Testis (tissue), 2 donors: ENCODE measurements at regions not wholly inside any gene's neighbourhood (a gene's known extent, or its start where the extent isn't known, plus 50 kb on each side); places are given as distances from the start of the nearest gene placed in this dataset.

ENCODE experiments used
- POLR2A ChIP-seq: fragments of 450-650 bp; IDR thresholded peaks from one replicate; pipeline ENCODE4 v1.6.1; 2017; ENCODE audit warnings: antibody characterized with exemption, mild to moderate bottlenecking, moderate library complexity
- TF ChIP-seq, protein P1 (sequence below), 3 experiments: fragments of 450-650 bp in 2 of 3; fragments of 200-600 bp in 1 of 3; sonication (generic) in 1 of 3; IDR thresholded peaks; one replicate each; pipeline ENCODE4 v1.5.1; 2016 to 2019; ENCODE audit warnings: antibody characterized with exemption in 3 of 3, mild to moderate bottlenecking in 2 of 3, moderate library complexity in 1 of 3

DNA sequence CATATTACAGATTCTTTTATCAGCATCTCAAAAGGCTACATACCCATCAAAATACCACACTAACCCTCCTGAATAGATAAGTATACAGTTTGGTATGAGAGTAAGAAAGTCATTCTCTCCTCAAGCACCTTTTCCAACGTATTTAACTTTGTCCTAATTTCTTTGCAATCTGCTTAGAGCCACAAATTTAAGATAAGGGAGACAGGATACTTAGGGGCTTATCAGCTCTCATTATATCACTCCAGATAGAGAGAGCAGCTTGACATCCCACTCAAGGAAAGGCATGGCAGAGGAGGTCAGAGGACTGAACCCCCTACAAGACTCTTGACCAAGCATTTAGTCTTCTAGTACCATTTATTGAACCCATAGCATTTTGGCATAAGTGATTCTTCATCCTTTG, 262.4 kb downstream of the ADGRA3 start:
- TF ChIP-seq, protein P1, sequence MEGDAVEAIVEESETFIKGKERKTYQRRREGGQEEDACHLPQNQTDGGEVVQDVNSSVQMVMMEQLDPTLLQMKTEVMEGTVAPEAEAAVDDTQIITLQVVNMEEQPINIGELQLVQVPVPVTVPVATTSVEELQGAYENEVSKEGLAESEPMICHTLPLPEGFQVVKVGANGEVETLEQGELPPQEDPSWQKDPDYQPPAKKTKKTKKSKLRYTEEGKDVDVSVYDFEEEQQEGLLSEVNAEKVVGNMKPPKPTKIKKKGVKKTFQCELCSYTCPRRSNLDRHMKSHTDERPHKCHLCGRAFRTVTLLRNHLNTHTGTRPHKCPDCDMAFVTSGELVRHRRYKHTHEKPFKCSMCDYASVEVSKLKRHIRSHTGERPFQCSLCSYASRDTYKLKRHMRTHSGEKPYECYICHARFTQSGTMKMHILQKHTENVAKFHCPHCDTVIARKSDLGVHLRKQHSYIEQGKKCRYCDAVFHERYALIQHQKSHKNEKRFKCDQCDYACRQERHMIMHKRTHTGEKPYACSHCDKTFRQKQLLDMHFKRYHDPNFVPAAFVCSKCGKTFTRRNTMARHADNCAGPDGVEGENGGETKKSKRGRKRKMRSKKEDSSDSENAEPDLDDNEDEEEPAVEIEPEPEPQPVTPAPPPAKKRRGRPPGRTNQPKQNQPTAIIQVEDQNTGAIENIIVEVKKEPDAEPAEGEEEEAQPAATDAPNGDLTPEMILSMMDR (IDR thresholded peaks at IDR 0.05), result no peak
- no peak for TF ChIP-seq POLR2A
